GM08714 (cell line): ENCODE measurements at regions not wholly inside any gene's neighbourhood (a gene's known extent, or its start where the extent isn't known, plus 50 kb on each side); places are given as distances from the start of the nearest gene placed in this dataset.

ENCODE experiments used
- H3K4me3 ChIP-seq: fragments of 200-500 bp; sonication (Bioruptor generic); 2 replicates; pipeline ENCODE4 v1.5.1; 2014; ENCODE audit warnings: mild to moderate bottlenecking, low read length, inconsistent platforms
- ZNF274 ChIP-seq: IDR thresholded peaks from 2 replicates; pipeline ENCODE4 v1.6.1; 2012; ENCODE audit warnings: mild to moderate bottlenecking, low read depth, low read length

GRCh38 chr13:50192272-50192813 is 177.1 kb downstream of the KCNRG start:
- TF ChIP-seq ZNF274 = no peak
- no peak overlapping the region for H3K4me3 ChIP-seq

- H3K4me3 ChIP-seq = no peak overlapping the region
- TF ChIP-seq ZNF274 = no peak
Measured at GRCh38 chr13:50195045-50195444, 179.8 kb downstream of the KCNRG start.

GRCh38 chr13:50196118-50196517 is 180.9 kb downstream of the KCNRG start:
- H3K4me3 ChIP-seq = no peak overlapping the region
- no peak for TF ChIP-seq ZNF274

GRCh38 chr13:50197705-50198104 is 182.5 kb downstream of the KCNRG start:
- TF ChIP-seq ZNF274 = no peak
- no peak overlapping the region for H3K4me3 ChIP-seq

GRCh38 chr13:50198508-50198907 is 183.3 kb downstream of the KCNRG start:
- H3K4me3 ChIP-seq = no peak overlapping the region
- no peak for TF ChIP-seq ZNF274

- TF ChIP-seq ZNF274 = no peak
- no peak overlapping the region for H3K4me3 ChIP-seq
Measured at GRCh38 chr13:50200569-50200968, 185.3 kb downstream of the KCNRG start.

- H3K4me3 ChIP-seq = no peak overlapping the region
- TF ChIP-seq ZNF274 = no peak
Measured at GRCh38 chr13:50200988-50201387, 185.7 kb downstream of the KCNRG start.

- no peak overlapping the region for H3K4me3 ChIP-seq
- TF ChIP-seq ZNF274 = no peak
Measured at GRCh38 chr13:50202485-50202884, 187.2 kb downstream of the KCNRG start.

- TF ChIP-seq ZNF274 = no peak
- no peak overlapping the region for H3K4me3 ChIP-seq
Measured at GRCh38 chr13:50203256-50203941, 188.2 kb downstream of the KCNRG start.

- no peak for TF ChIP-seq ZNF274
- no peak overlapping the region for H3K4me3 ChIP-seq
Measured at GRCh38 chr13:50205581-50205980, 190.3 kb downstream of the KCNRG start.

- no peak for TF ChIP-seq ZNF274
- no peak overlapping the region for H3K4me3 ChIP-seq
Measured at GRCh38 chr13:50208826-50209335, 193.6 kb downstream of the KCNRG start.

- no peak for TF ChIP-seq ZNF274
Measured at GRCh38 chr13:50209631-50210030, 194.4 kb downstream of the KCNRG start.

GRCh38 chr13:50213526-50213925 is 198.3 kb downstream of the KCNRG start:
- H3K4me3 ChIP-seq = no peak overlapping the region
- TF ChIP-seq ZNF274 = no peak

More at GRCh38 chr13:50209631-50210030, 194.4 kb downstream of the KCNRG start:
- no peak overlapping the region for H3K4me3 ChIP-seq

GRCh38 chr13:50214514-50214913 is 199.3 kb downstream of the KCNRG start:
- TF ChIP-seq ZNF274 = no peak
- no peak overlapping the region for H3K4me3 ChIP-seq

- H3K4me3 ChIP-seq = no peak overlapping the region
- TF ChIP-seq ZNF274 = no peak
Measured at GRCh38 chr13:50215399-50215798, 200.2 kb downstream of the KCNRG start.
